Panc1 (cell line): ENCODE measurements at regions not wholly inside any gene's neighbourhood (a gene's known extent, or its start where the extent isn't known, plus 50 kb on each side); places are given as distances from the start of the nearest gene placed in this dataset.

Experiments
- POLR2AphosphoS5 ChIP-seq: IDR thresholded peaks from 2 replicates; pipeline ENCODE4 v1.6.1; 2012; ENCODE audit warnings: mild to moderate bottlenecking, low read depth, low read length, moderate library complexity
- TF ChIP-seq, protein P1 (sequence below): fragments of 450-650 bp; IDR thresholded peaks from 2 replicates; pipeline ENCODE4 v1.5.1; 2017; ENCODE audit warnings: mild to moderate bottlenecking

DNA sequence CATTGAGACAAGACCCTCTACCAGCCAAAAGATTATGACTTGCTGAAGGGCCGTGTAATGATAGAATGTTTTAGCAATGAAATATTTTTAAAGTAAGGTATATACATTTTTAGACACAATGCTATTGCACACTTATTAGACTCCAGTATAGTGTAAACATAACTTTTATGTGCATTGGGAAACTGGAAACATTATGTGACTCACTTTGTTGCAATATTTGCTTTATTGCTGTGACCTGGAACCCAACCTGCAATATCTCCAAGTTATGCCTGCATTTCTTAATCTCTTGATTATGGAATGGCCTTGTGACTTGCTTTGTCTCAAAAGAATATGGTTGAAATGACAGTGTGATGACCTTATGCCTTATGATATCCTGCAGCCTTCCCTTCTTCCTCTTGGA is 502.0 kb downstream of the EPHA4 start:
- TF ChIP-seq, protein P1, sequence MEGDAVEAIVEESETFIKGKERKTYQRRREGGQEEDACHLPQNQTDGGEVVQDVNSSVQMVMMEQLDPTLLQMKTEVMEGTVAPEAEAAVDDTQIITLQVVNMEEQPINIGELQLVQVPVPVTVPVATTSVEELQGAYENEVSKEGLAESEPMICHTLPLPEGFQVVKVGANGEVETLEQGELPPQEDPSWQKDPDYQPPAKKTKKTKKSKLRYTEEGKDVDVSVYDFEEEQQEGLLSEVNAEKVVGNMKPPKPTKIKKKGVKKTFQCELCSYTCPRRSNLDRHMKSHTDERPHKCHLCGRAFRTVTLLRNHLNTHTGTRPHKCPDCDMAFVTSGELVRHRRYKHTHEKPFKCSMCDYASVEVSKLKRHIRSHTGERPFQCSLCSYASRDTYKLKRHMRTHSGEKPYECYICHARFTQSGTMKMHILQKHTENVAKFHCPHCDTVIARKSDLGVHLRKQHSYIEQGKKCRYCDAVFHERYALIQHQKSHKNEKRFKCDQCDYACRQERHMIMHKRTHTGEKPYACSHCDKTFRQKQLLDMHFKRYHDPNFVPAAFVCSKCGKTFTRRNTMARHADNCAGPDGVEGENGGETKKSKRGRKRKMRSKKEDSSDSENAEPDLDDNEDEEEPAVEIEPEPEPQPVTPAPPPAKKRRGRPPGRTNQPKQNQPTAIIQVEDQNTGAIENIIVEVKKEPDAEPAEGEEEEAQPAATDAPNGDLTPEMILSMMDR = no peak
- TF ChIP-seq POLR2AphosphoS5 = no peak
